WTC11 (cell line): ENCODE measurements at regions not wholly inside any gene's neighbourhood (a gene's known extent, or its start where the extent isn't known, plus 50 kb on each side); places are given as distances from the start of the nearest gene placed in this dataset.

Experiments
- ATAC-seq: fragments of 200-7000 bp; cut with Tn5 transposase; 2 replicates; pipeline ENCODE4 v1.10.0; 2021; ENCODE audit warnings: mild to moderate bottlenecking, moderate library complexity
- CTCF ChIA-PET: fragments of 300-600 bp; sonication (Branson Sonifier 250); formaldehyde crosslinking; loops from one replicate; lab custom pipeline; 2021; ENCODE audit warnings: antibody characterized with exemption; lab: Charles Lee
- POLR2A ChIA-PET: fragments of 350-600 bp; sonication (Branson Sonifier 250); formaldehyde crosslinking; loops from one replicate; lab custom pipeline; 2021; ENCODE audit warnings: antibody characterized with exemption; lab: Charles Lee
- DNase-seq: peaks from one replicate; pipeline ENCODE4 v3.0.0; 2021; ENCODE audit warnings: low spot score
- H3K27ac Mint-ChIP-seq: 2 replicates; pipeline ENCODE4 v1.8.0; 2021; ENCODE audit warnings: mixed read lengths
- H3K27me3 Mint-ChIP-seq: 2 replicates; pipeline ENCODE4 v1.8.0; 2021; ENCODE audit warnings: low read depth, mild to moderate bottlenecking, moderate library complexity, mixed read lengths
- H3K36me3 Mint-ChIP-seq: 2 replicates; pipeline ENCODE4 v1.8.0; 2021; ENCODE audit warnings: mixed read lengths
- H3K4me1 Mint-ChIP-seq: 2 replicates; pipeline ENCODE4 v1.8.0; 2022; ENCODE audit warnings: mixed read lengths
- H3K4me3 Mint-ChIP-seq: 2 replicates; pipeline ENCODE4 v1.8.0; 2021; ENCODE audit warnings: mild to moderate bottlenecking, moderate library complexity, mixed read lengths
- H3K9me3 Mint-ChIP-seq: 2 replicates; pipeline ENCODE4 v1.8.0; 2021; ENCODE audit warnings: mixed read lengths
- ATF1 ChIP-seq: sonication (generic); formaldehyde crosslinking; IDR thresholded peaks from 2 replicates; pipeline ENCODE4 v1.8.1; 2023; ENCODE audit warnings: mild to moderate bottlenecking, moderate library complexity, missing genetic modification reagents
- CBFB ChIP-seq: sonication (generic); formaldehyde crosslinking; IDR thresholded peaks from 2 replicates; pipeline ENCODE4 v1.8.1; 2022; ENCODE audit warnings: mild to moderate bottlenecking, low read depth, missing genetic modification reagents
- CREB1 ChIP-seq: sonication (generic); formaldehyde crosslinking; IDR thresholded peaks from 2 replicates; pipeline ENCODE4 v1.8.0; 2023; ENCODE audit warnings: mild to moderate bottlenecking, missing genetic modification reagents
- FOXJ3 ChIP-seq: sonication (generic); formaldehyde crosslinking; IDR thresholded peaks from 2 replicates; pipeline ENCODE4 v1.9.0; 2021; ENCODE audit warnings: missing genetic modification reagents, mild to moderate bottlenecking, borderline replicate concordance
- HMGA2 ChIP-seq: fragments of 250-450 bp; sonication (Bioruptor Pico); IDR thresholded peaks from 2 replicates; pipeline ENCODE4 v1.4.0; 2021; ENCODE audit warnings: mild to moderate bottlenecking, moderate library complexity
- NFATC4 ChIP-seq: fragments of 250-450 bp; sonication (Bioruptor Pico); IDR thresholded peaks from 2 replicates; pipeline ENCODE4 v1.9.0; 2021; ENCODE audit warnings: mild to moderate bottlenecking
- NFE2L1 ChIP-seq: sonication (generic); formaldehyde crosslinking; IDR thresholded peaks from 2 replicates; pipeline ENCODE4 v1.8.1; 2023; ENCODE audit warnings: missing genetic modification reagents
- NR3C1 ChIP-seq: sonication (generic); formaldehyde crosslinking; conservative IDR thresholded peaks from 2 replicates; pipeline ENCODE4 v1.8.1; 2023; ENCODE audit warnings: low read depth, mild to moderate bottlenecking, missing genetic modification reagents
- RELA ChIP-seq: sonication (generic); formaldehyde crosslinking; IDR thresholded peaks from 2 replicates; pipeline ENCODE4 v1.8.1; 2022; ENCODE audit warnings: missing genetic modification reagents, mild to moderate bottlenecking, borderline replicate concordance
- SMAD3 ChIP-seq: sonication (generic); formaldehyde crosslinking; IDR thresholded peaks from 2 replicates; pipeline ENCODE4 v1.8.0; 2022; ENCODE audit warnings: missing genetic modification reagents, mild to moderate bottlenecking, borderline replicate concordance
- SOX15 ChIP-seq: fragments of 250-450 bp; sonication (Bioruptor Pico); IDR thresholded peaks from 2 replicates; pipeline ENCODE4 v1.9.0; 2021; ENCODE audit warnings: mild to moderate bottlenecking
- TEAD1 ChIP-seq: sonication (generic); formaldehyde crosslinking; IDR thresholded peaks from 2 replicates; pipeline ENCODE4 v1.8.0; 2022; ENCODE audit warnings: mild to moderate bottlenecking, missing genetic modification reagents
- ZNF121 ChIP-seq: sonication (generic); formaldehyde crosslinking; IDR thresholded peaks from 2 replicates; pipeline ENCODE4 v1.8.0; 2023; ENCODE audit warnings: missing genetic modification reagents
- ZNF317 ChIP-seq: sonication (generic); formaldehyde crosslinking; IDR thresholded peaks from 2 replicates; pipeline ENCODE4 v1.8.1; 2023; ENCODE audit warnings: low read depth, mild to moderate bottlenecking, moderate library complexity, missing genetic modification reagents, borderline replicate concordance
- ZNF671 ChIP-seq: fragments of 250-450 bp; sonication (Bioruptor Pico); IDR thresholded peaks from 2 replicates; pipeline ENCODE4 v1.8.0; 2021; ENCODE audit warnings: mild to moderate bottlenecking
- TF ChIP-seq, protein P1 (sequence below): fragments of 250-450 bp; sonication (Bioruptor Pico); IDR thresholded peaks from 2 replicates; pipeline ENCODE4 v1.9.0; 2021; ENCODE audit warnings: moderate library complexity, mild to moderate bottlenecking, inconsistent platforms, borderline replicate concordance
- TF ChIP-seq, protein P2 (sequence below): fragments of 250-450 bp; sonication (Bioruptor Pico); IDR thresholded peaks from 2 replicates; pipeline ENCODE4 v1.9.0; 2021; ENCODE audit warnings: mild to moderate bottlenecking
- TF ChIP-seq, protein P3 (sequence below): fragments of 250-450 bp; sonication (Bioruptor Pico); conservative IDR thresholded peaks from 2 replicates; pipeline ENCODE4 v1.9.0; 2021; ENCODE audit warnings: mild to moderate bottlenecking
- TF ChIP-seq, protein P4 (sequence below): sonication (generic); formaldehyde crosslinking; IDR thresholded peaks from 2 replicates; pipeline ENCODE4 v1.8.1; 2022; ENCODE audit warnings: missing genetic modification reagents, borderline replicate concordance
- TF ChIP-seq, protein P5 (sequence below): sonication (generic); formaldehyde crosslinking; conservative IDR thresholded peaks from 2 replicates; pipeline ENCODE4 v1.8.1; 2022; ENCODE audit warnings: mild to moderate bottlenecking, missing genetic modification reagents

DNA sequence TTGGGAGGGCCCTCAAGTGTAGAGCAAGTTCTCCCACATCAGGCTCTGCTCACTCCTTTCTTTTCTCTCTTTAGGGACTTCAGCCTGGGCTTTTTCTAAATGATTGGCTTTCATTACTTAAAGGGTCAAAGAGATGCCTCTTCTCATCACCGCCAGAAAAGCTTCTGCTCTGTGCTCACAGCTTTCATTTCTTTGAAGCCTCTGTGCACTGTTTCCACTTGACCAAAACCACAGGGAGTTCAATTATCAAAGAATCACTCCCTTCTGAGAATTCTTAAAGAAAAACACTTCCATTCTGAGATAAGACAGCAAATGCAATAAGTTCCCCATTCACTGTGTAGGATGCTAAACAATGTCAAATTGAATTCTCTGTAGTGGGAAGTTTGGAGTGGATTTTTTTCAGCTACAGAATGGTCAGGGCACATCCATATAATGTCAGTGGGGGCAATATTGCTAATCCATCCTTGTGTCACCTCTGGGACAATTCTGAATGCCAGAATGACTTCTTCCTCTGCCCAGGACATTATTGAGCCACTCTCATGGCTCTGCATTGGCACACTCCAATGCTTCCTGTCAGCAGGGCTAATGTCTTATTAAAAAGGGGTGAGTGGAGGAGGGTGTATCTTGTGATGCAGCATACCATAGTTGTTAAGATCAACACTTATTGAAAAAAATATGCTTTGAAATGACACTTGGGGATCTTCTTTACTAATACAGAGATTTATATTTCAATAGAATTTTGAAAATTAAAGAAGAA lies 217.6 kb downstream of the SNCA start:
- H3K4me3 Mint-ChIP-seq = no peak overlapping the region
- TF ChIP-seq TEAD1 (CRISPR knock-in tag) (no peak), CBFB (CRISPR knock-in tag) (no peak), SMAD3 (no peak), NFE2L1 (CRISPR knock-in tag) (no peak), NR3C1 (CRISPR knock-in tag) (no peak), ATF1 (CRISPR knock-in tag) (no peak), HMGA2 (CRISPR knock-in tag) (no peak), RELA (CRISPR knock-in tag) (no peak), FOXJ3 (no peak), CREB1 (CRISPR knock-in tag) (no peak), NFATC4 (no peak), ZNF121 (CRISPR knock-in tag) (no peak), ZNF671 (CRISPR knock-in tag) (no peak), ZNF317 (CRISPR knock-in tag) (no peak)
- TF ChIP-seq, protein P1, sequence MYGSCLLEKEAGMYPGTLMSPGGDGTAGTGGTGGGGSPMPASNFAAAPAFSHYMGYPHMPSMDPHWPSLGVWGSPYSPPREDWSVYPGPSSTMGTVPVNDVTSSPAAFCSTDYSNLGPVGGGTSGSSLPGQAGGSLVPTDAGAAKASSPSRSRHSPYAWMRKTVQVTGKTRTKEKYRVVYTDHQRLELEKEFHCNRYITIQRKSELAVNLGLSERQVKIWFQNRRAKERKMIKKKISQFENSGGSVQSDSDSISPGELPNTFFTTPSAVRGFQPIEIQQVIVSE = no peak
- TF ChIP-seq, protein P2, sequence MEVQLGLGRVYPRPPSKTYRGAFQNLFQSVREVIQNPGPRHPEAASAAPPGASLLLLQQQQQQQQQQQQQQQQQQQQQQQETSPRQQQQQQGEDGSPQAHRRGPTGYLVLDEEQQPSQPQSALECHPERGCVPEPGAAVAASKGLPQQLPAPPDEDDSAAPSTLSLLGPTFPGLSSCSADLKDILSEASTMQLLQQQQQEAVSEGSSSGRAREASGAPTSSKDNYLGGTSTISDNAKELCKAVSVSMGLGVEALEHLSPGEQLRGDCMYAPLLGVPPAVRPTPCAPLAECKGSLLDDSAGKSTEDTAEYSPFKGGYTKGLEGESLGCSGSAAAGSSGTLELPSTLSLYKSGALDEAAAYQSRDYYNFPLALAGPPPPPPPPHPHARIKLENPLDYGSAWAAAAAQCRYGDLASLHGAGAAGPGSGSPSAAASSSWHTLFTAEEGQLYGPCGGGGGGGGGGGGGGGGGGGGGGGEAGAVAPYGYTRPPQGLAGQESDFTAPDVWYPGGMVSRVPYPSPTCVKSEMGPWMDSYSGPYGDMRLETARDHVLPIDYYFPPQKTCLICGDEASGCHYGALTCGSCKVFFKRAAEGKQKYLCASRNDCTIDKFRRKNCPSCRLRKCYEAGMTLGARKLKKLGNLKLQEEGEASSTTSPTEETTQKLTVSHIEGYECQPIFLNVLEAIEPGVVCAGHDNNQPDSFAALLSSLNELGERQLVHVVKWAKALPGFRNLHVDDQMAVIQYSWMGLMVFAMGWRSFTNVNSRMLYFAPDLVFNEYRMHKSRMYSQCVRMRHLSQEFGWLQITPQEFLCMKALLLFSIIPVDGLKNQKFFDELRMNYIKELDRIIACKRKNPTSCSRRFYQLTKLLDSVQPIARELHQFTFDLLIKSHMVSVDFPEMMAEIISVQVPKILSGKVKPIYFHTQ (CRISPR knock-in tag) = no peak
- TF ChIP-seq, protein P3, sequence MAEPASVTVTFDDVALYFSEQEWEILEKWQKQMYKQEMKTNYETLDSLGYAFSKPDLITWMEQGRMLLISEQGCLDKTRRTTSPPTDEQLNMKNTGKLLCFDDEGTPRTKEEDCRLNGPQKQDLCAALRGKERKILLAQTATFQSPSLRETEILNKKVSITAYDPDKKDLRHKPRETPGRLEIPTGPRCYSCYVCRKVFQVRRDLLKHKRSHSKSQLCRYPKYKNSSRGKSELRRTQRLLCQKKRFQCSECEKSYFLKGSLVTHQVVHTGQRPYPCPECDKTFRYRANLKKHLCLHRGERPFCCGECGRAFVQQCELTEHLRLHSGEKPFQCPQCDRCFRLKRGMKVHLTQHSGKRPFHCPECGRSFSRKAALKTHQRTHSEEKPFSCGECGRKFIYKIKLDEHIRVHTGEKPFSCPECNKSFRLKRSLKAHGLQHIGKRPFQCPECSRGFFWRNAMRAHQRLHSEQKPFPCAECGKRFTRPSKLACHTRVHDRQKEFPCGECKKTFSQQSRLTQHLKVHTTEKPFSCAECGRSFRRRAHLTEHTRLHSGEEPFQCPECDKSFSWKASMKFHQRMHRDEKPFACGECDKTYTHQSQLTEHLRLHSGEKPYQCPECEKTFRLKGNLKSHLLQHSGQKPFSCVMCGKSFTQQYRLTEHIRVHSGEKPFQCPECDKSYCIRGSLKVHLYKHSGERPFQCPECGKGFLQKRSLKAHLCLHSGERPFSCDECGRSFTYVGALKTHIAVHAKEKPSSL (CRISPR knock-in tag) = no peak
- TF ChIP-seq, protein P4, sequence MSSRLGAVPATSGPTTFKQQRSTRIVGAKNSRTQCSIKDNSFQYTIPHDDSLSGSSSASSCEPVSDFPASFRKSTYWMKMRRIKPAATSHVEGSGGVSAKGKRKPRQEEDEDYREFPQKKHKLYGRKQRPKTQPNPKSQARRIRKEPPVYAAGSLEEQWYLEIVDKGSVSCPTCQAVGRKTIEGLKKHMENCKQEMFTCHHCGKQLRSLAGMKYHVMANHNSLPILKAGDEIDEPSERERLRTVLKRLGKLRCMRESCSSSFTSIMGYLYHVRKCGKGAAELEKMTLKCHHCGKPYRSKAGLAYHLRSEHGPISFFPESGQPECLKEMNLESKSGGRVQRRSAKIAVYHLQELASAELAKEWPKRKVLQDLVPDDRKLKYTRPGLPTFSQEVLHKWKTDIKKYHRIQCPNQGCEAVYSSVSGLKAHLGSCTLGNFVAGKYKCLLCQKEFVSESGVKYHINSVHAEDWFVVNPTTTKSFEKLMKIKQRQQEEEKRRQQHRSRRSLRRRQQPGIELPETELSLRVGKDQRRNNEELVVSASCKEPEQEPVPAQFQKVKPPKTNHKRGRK = no peak
- TF ChIP-seq, protein P5, sequence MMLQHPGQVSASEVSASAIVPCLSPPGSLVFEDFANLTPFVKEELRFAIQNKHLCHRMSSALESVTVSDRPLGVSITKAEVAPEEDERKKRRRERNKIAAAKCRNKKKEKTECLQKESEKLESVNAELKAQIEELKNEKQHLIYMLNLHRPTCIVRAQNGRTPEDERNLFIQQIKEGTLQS (CRISPR knock-in tag) = no peak
- TF ChIP-seq, all 79 proteins: peak for 0
- DNase-seq (no peak), ATAC-seq (no peak)
- Mint-ChIP-seq H3K9me3 (no peaks in the 10 kb centered on the region), H3K36me3 (no peaks in the 10 kb centered on the region), H3K27ac (no peak overlapping the region), H3K27me3 (no peaks in the 10 kb centered on the region), H3K4me1 (peaks cover 12% of the 10 kb centered on the region)
- POLR2A ChIA-PET = no interaction called here
- CTCF ChIA-PET = no interaction called here

DNA sequence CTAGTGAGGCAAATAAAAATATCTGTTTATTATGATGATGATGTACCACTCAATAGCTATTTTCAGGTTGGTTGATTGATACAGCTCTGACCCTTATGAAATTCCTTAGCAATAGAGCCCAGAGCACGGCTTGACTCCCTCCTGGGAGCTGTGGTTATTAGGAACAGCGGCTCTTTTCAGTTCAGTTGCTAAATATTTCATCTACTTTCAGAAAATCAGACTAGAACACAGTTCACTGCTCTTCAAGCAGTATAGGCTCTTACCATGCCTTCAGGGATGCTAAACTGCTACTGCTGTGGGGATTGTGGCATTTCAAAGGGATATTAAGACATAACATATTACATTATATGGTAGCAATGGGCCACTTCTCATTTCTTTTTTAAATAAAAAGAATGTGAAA lies 218.8 kb downstream of the SNCA start:
- no peak overlapping the region for H3K27ac Mint-ChIP-seq
- peaks cover 16% of the 10 kb centered on the region for H3K4me1 Mint-ChIP-seq
- TF ChIP-seq SOX15 (CRISPR knock-in tag) (no peak), ZNF121 (CRISPR knock-in tag) (no peak), NR3C1 (CRISPR knock-in tag) (no peak)
- H3K4me3 Mint-ChIP-seq = no peak overlapping the region
- H3K27me3 Mint-ChIP-seq = no peaks in the 10 kb centered on the region
- peaks cover 11% of the 10 kb centered on the region for H3K9me3 Mint-ChIP-seq
- ChIA-PET CTCF (no interaction called here), POLR2A (no interaction called here)
- no peak for ATAC-seq
- no peak for DNase-seq
- H3K36me3 Mint-ChIP-seq = no peaks in the 10 kb centered on the region
